H1 (cell line): ENCODE measurements at regions not wholly inside any gene's neighbourhood (a gene's known extent, or its start where the extent isn't known, plus 50 kb on each side); places are given as distances from the start of the nearest gene placed in this dataset.

Experiments used
- CEBPB ChIP-seq: IDR thresholded peaks from 2 replicates; pipeline ENCODE4 v1.6.1; 2012; ENCODE audit warnings: low read depth, low read length
- CREB1 ChIP-seq: IDR thresholded peaks from 2 replicates; pipeline ENCODE4 v1.6.1; 2012; ENCODE audit warnings: inconsistent platforms
- CTCF ChIP-seq, 3 experiments: IDR thresholded peaks; 1 replicate in 2 of 3; 2 replicates in 1 of 3; pipeline versions ENCODE4 v1.5.1 to v1.6.1; 2011; ENCODE audit warnings: low read length in 3 of 3, mild to moderate bottlenecking in 3 of 3, inconsistent platforms in 2 of 3, low read depth in 1 of 3, moderate library complexity in 1 of 3; ENCODE audit not compliant: insufficient read depth in 1 of 3; ENCODE audit errors: control extremely low read depth in 1 of 3
- MAX ChIP-seq: IDR thresholded peaks from 2 replicates; pipeline ENCODE4 v1.6.1; 2012; ENCODE audit warnings: inconsistent platforms
- POU5F1 ChIP-seq: IDR thresholded peaks from 2 replicates; pipeline ENCODE4 v1.6.1; 2011; ENCODE audit warnings: low read depth, mild to moderate bottlenecking, low read length, moderate library complexity
- RXRA ChIP-seq: IDR thresholded peaks from 2 replicates; pipeline ENCODE4 v1.6.1; 2011; ENCODE audit warnings: low read depth, mild to moderate bottlenecking, low read length, moderate library complexity; ENCODE audit not compliant: insufficient read depth
- SIX5 ChIP-seq: IDR thresholded peaks from 2 replicates; pipeline ENCODE4 v1.6.1; 2011; ENCODE audit warnings: mild to moderate bottlenecking, low read depth, low read length
- SP4 ChIP-seq: IDR thresholded peaks from 2 replicates; pipeline ENCODE4 v1.6.1; 2012; ENCODE audit warnings: low read length, inconsistent platforms

- TF ChIP-seq POU5F1, result no peak
- no peak for TF ChIP-seq CREB1
- TF ChIP-seq CEBPB, result no peak
- TF ChIP-seq RXRA, result no peak
- TF ChIP-seq MAX, result no peak
- no peak for TF ChIP-seq SP4
- no peak for TF ChIP-seq SIX5
- no peak for TF ChIP-seq CTCF (IDR thresholded peaks at IDR 0.05; ENCODE audit: control extremely low read depth in 1 of 3, insufficient read depth in 1 of 3, low read depth in 1 of 3, low read length in 3 of 3)
Measured at GRCh38 chr9:119088002-119088547, 281.2 kb downstream of the BRINP1 start (continued).
